H1 (cell line): ENCODE measurements at regions not wholly inside any gene's neighbourhood (a gene's known extent, or its start where the extent isn't known, plus 50 kb on each side); places are given as distances from the start of the nearest gene placed in this dataset.

Source experiments
- CTCF ChIA-PET: fragments of 300-600 bp; sonication (Branson Sonifier 250); formaldehyde crosslinking; loops from one replicate; lab custom pipeline; 2021; ENCODE audit not compliant: partially characterized antibody; lab: Charles Lee
- POLR2A ChIA-PET: fragments of 300-600 bp; sonication (Branson Sonifier 250); formaldehyde crosslinking; loops from one replicate; lab custom pipeline; 2021; ENCODE audit warnings: inconsistent platforms; ENCODE audit not compliant: partially characterized antibody; lab: Charles Lee
- DNase-seq, 2 experiments: peaks; one replicate each; pipeline versions ENCODE4 v3.0.0 to v3.0.0-alpha.2; 2010 to 2022; ENCODE audit warnings: low spot score in 2 of 2, low read depth in 1 of 2, mixed read lengths in 1 of 2
- FAIRE-seq: peaks from 2 replicates; lab custom pipeline; 2011; peaks lifted over from hg19 to GRCh38; lab: Jason Lieb, UNC
- H2AFZ ChIP-seq: 2 replicates; pipeline ENCODE4 v1.8.1; 2012; ENCODE audit warnings: low read length, inconsistent platforms
- H2AK5ac ChIP-seq: 2 replicates; pipeline ENCODE4 v1.6.1; 2013; ENCODE audit warnings: low read depth, low read length
- H2BK120ac ChIP-seq: replicated peaks from 2 replicates; pipeline ENCODE3; 2013; ENCODE audit warnings: low read depth, low read length, inconsistent platforms
- H2BK12ac ChIP-seq: 2 replicates; pipeline ENCODE4 v1.6.1; 2013; ENCODE audit warnings: low read depth, low read length
- H2BK15ac ChIP-seq: 2 replicates; pipeline ENCODE4 v1.6.1; 2013; ENCODE audit warnings: low read length
- H2BK20ac ChIP-seq: 2 replicates; pipeline ENCODE4 v1.6.1; 2013; ENCODE audit warnings: low read length
- H2BK5ac ChIP-seq: 2 replicates; pipeline ENCODE4 v1.6.1; 2013; ENCODE audit warnings: low read depth, low read length
- H3K14ac ChIP-seq: 2 replicates; pipeline ENCODE4 v1.6.1; 2013; ENCODE audit warnings: inconsistent platforms; ENCODE audit not compliant: insufficient read length
- H3K18ac ChIP-seq: 2 replicates; pipeline ENCODE4 v1.6.1; 2013; ENCODE audit warnings: low read length; ENCODE audit errors: extremely low read depth
- H3K23ac ChIP-seq: 2 replicates; pipeline ENCODE4 v1.6.1; 2013; ENCODE audit warnings: inconsistent platforms; ENCODE audit not compliant: insufficient read length
- H3K23me2 ChIP-seq: 2 replicates; pipeline ENCODE4 v1.6.1; 2013; ENCODE audit warnings: low read depth, low read length
- H3K27ac ChIP-seq: 2 replicates; pipeline ENCODE4 v1.6.1; 2011; ENCODE audit warnings: low read depth, low read length, inconsistent platforms
- H3K27me3 ChIP-seq, 4 experiments: replicated peaks in 1 of 4; 1 replicate in 1 of 4; 2 replicates in 3 of 4; pipeline versions ENCODE4 v1.6.1 to v1.8.1; 2011 to 2013; ENCODE audit warnings: low read length in 3 of 4, mild to moderate bottlenecking in 3 of 4, inconsistent platforms in 2 of 4, mixed read lengths in 2 of 4, moderate library complexity in 1 of 4; ENCODE audit not compliant: control insufficient read depth in 3 of 4, insufficient read depth in 3 of 4; ENCODE audit errors: extremely low read depth in 1 of 4
- H3K36me3 ChIP-seq, 4 experiments: 2 replicates each; pipeline versions ENCODE4 v1.6.1 to v1.8.1; 2011 to 2013; ENCODE audit warnings: mild to moderate bottlenecking in 4 of 4, low read length in 3 of 4, moderate library complexity in 2 of 4, control low read depth in 1 of 4, inconsistent platforms in 1 of 4; ENCODE audit not compliant: insufficient read depth in 4 of 4, control insufficient read depth in 2 of 4
- H3K4ac ChIP-seq: replicated peaks from 2 replicates; pipeline ENCODE3; 2013; ENCODE audit warnings: low read length, low read depth, mixed read lengths, inconsistent platforms; ENCODE audit not compliant: insufficient read length
- H3K4me1 ChIP-seq, 4 experiments: replicated peaks in 1 of 4; 1 replicate in 1 of 4; 2 replicates in 3 of 4; pipeline versions ENCODE4 v1.6.1 to v1.8.1; 2011 to 2013; ENCODE audit warnings: low read length in 3 of 4, inconsistent platforms in 2 of 4, mixed read lengths in 1 of 4; ENCODE audit not compliant: insufficient read depth in 4 of 4, control insufficient read depth in 3 of 4
- H3K4me2 ChIP-seq, 2 experiments: 2 replicates each; pipeline versions ENCODE4 v1.6.1 to v1.8.1; 2011 to 2013; ENCODE audit warnings: low read depth in 2 of 2, low read length in 2 of 2, control low read depth in 1 of 2, inconsistent platforms in 1 of 2, mild to moderate bottlenecking in 1 of 2; ENCODE audit not compliant: insufficient read depth in 1 of 2
- H3K4me3 ChIP-seq, 4 experiments: fragments of 200-600, 300-600 bp in 1 of 4; sonication (generic), shearing (Covaris generic), sonication (Bioruptor Twin) in 1 of 4; 2 replicates each; pipeline versions ENCODE4 v1.5.1 to v1.8.1; 2011 to 2016; ENCODE audit warnings: low read length in 4 of 4, low read depth in 3 of 4, control low read depth in 2 of 4, inconsistent platforms in 2 of 4, mild to moderate bottlenecking in 2 of 4, mixed read lengths in 1 of 4, moderate library complexity in 1 of 4; ENCODE audit not compliant: insufficient read depth in 2 of 4; ENCODE audit errors: extremely low read depth in 1 of 4
- H3K56ac ChIP-seq: replicated peaks from 2 replicates; pipeline ENCODE3; 2013; ENCODE audit warnings: low read depth, mild to moderate bottlenecking, mixed read lengths, low read length, inconsistent platforms; ENCODE audit not compliant: insufficient read length
- H3K79me1 ChIP-seq: 2 replicates; pipeline ENCODE4 v1.6.1; 2013; ENCODE audit warnings: low read depth, low read length, control low read depth
- H3K79me2 ChIP-seq, 2 experiments: 2 replicates each; pipeline versions ENCODE4 v1.6.1 to v1.8.1; 2012 to 2013; ENCODE audit warnings: low read length in 2 of 2, mild to moderate bottlenecking in 2 of 2, inconsistent platforms in 1 of 2; ENCODE audit not compliant: insufficient read depth in 2 of 2, control insufficient read depth in 1 of 2
- H3K9ac ChIP-seq, 4 experiments: replicated peaks in 1 of 4; 1 replicate in 1 of 4; 2 replicates in 3 of 4; pipeline versions ENCODE4 v1.6.1 to v1.8.1; 2011 to 2013; ENCODE audit warnings: low read depth in 3 of 4, low read length in 3 of 4, control low read depth in 2 of 4, mild to moderate bottlenecking in 2 of 4, moderate library complexity in 2 of 4, inconsistent platforms in 1 of 4; ENCODE audit errors: extremely low read depth in 1 of 4
- H3K9me3 ChIP-seq, 2 experiments: 2 replicates each; pipeline versions ENCODE4 v1.6.1 to v1.8.1; 2012 to 2013; ENCODE audit warnings: mild to moderate bottlenecking in 2 of 2, moderate library complexity in 2 of 2, control low read depth in 1 of 2, inconsistent platforms in 1 of 2, low read depth in 1 of 2, low read length in 1 of 2, mixed read lengths in 1 of 2; ENCODE audit not compliant: insufficient read depth in 2 of 2
- H4K20me1 ChIP-seq, 2 experiments: replicated peaks in 1 of 2; 2 replicates each; pipeline versions ENCODE3 to v1.8.1; 2011 to 2013; ENCODE audit warnings: inconsistent platforms in 2 of 2, low read length in 2 of 2, mild to moderate bottlenecking in 1 of 2; ENCODE audit not compliant: insufficient read depth in 2 of 2, control insufficient read depth in 1 of 2
- H4K5ac ChIP-seq: 2 replicates; pipeline ENCODE4 v1.6.1; 2013; ENCODE audit warnings: low read length, low read depth, mixed read lengths, inconsistent platforms; ENCODE audit not compliant: insufficient read length
- H4K8ac ChIP-seq: 2 replicates; pipeline ENCODE4 v1.8.0; 2013; ENCODE audit warnings: mild to moderate bottlenecking, moderate library complexity, low read length, inconsistent platforms; ENCODE audit not compliant: insufficient read depth; ENCODE audit errors: extremely low read depth
- H4K91ac ChIP-seq: replicated peaks from 2 replicates; pipeline ENCODE3; 2013; ENCODE audit warnings: low read length, mixed read lengths, inconsistent platforms; ENCODE audit not compliant: insufficient read length
- BCL11A ChIP-seq, 2 experiments: IDR thresholded peaks; one replicate each; pipeline ENCODE4 v1.6.1; 2011; ENCODE audit warnings: low read depth in 2 of 2, low read length in 2 of 2, mild to moderate bottlenecking in 2 of 2
- CHD1 ChIP-seq: IDR thresholded peaks from 2 replicates; pipeline ENCODE4 v1.6.1; 2012; ENCODE audit warnings: low read depth, low read length, improper control_type of control experiment
- CHD2 ChIP-seq: IDR thresholded peaks from 2 replicates; pipeline ENCODE4 v1.6.1; 2012; ENCODE audit warnings: low read length, improper control_type of control experiment
- EP300 ChIP-seq, 2 experiments: IDR thresholded peaks; 1 replicate in 1 of 2; 2 replicates in 1 of 2; pipeline ENCODE4 v1.6.1; 2011 to 2012; ENCODE audit warnings: low read depth in 2 of 2, low read length in 2 of 2, mild to moderate bottlenecking in 2 of 2, borderline replicate concordance in 1 of 2, inconsistent platforms in 1 of 2, moderate library complexity in 1 of 2
- GTF2F1 ChIP-seq: IDR thresholded peaks from 2 replicates; pipeline ENCODE4 v1.6.1; 2012; ENCODE audit warnings: low read depth, low read length, improper control_type of control experiment, borderline replicate concordance
- JUN ChIP-seq: IDR thresholded peaks from 2 replicates; pipeline ENCODE4 v1.6.1; 2011; ENCODE audit warnings: low read depth, mild to moderate bottlenecking, improper control_type of control experiment, low read length
- NRF1 ChIP-seq: IDR thresholded peaks from 2 replicates; pipeline ENCODE4 v1.6.1; 2011; ENCODE audit warnings: mild to moderate bottlenecking, low read depth, low read length, improper control_type of control experiment
- RAD21 ChIP-seq, 2 experiments: IDR thresholded peaks in 1 of 2; conservative IDR thresholded peaks in 1 of 2; 2 replicates each; pipeline ENCODE4 v1.6.1; 2011; ENCODE audit warnings: low read depth in 2 of 2, low read length in 2 of 2, improper control_type of control experiment in 1 of 2, inconsistent platforms in 1 of 2, mild to moderate bottlenecking in 1 of 2, moderate library complexity in 1 of 2
- RFX5 ChIP-seq: IDR thresholded peaks from 2 replicates; pipeline ENCODE4 v1.6.1; 2011; ENCODE audit warnings: low read depth, low read length, improper control_type of control experiment, borderline replicate concordance
- TAF1 ChIP-seq: IDR thresholded peaks from 2 replicates; pipeline ENCODE4 v1.6.1; 2011; ENCODE audit warnings: mild to moderate bottlenecking, low read depth, low read length
- TAF7 ChIP-seq: optimal IDR thresholded peaks from 2 replicates; pipeline ENCODE3; 2011; ENCODE audit warnings: low read depth, mild to moderate bottlenecking, inconsistent platforms, low read length, moderate library complexity, borderline replicate concordance
- WGBS, 2 experiments: shearing (Covaris generic) in 1 of 2; methylation state at CpG; one replicate each; pipeline versions ENCODE4 v1.1.6 to v1.1.7; 2013 to 2015; ENCODE audit warnings: low lambda C conversion rate in 2 of 2, mixed read lengths in 2 of 2, inconsistent platforms in 1 of 2, low coverage in 1 of 2, missing lambda C conversion rate in 1 of 2; ENCODE audit not compliant: insufficient replicate concordance in 2 of 2, insufficient coverage in 1 of 2, insufficient read length in 1 of 2; ENCODE audit errors: extremely low coverage in 1 of 2, missing lambda C conversion rate in 1 of 2; 5-methylcytosine and 5-hydroxymethylcytosine counted together
- TF ChIP-seq, protein P1 (sequence below): IDR thresholded peaks from 2 replicates; pipeline ENCODE4 v1.6.1; 2011; ENCODE audit warnings: low read length, improper control_type of control experiment

GRCh38 chr14:44081146-44081545 lies 425.9 kb downstream of the FSCB start:
- FAIRE-seq (no peak), DNase-seq (no peak)
- Histone ChIP-seq H3K79me2 (no peaks in the 10 kb centered on the region), H3K36me3 (no peaks in the 10 kb centered on the region), H3K79me1 (no peaks in the 10 kb centered on the region), H3K18ac (no peak overlapping the region), H3K9me3 (no peaks in the 10 kb centered on the region), H3K14ac (no peak overlapping the region), H3K4me3 (no peak overlapping the region), H3K4me2 (no peak overlapping the region), H3K23ac (no peak overlapping the region), H3K9ac (no peak overlapping the region), H4K20me1 (no peaks in the 10 kb centered on the region), H2BK12ac (no peak overlapping the region), H2BK5ac (no peak overlapping the region), H4K5ac (no peak overlapping the region), H2BK20ac (no peak overlapping the region), H3K27ac (no peak overlapping the region), H3K23me2 (no peaks in the 10 kb centered on the region), H2BK15ac (no peak overlapping the region), H3K4me1 (no peaks in the 10 kb centered on the region), H4K8ac (no peak overlapping the region), H4K91ac (no peak overlapping the region), H3K56ac (no peak overlapping the region), H2BK120ac (no peak overlapping the region), H2AFZ (no peak overlapping the region), H3K4ac (no peak overlapping the region), H3K27me3 (no peaks in the 10 kb centered on the region), H2AK5ac (no peak overlapping the region)
- CTCF ChIA-PET, result no interaction called here
- WGBS, 2 experiments, result 88% methylated on average over 2 of the region's 2 CpGs; no CpG with 5 or more reads in 1 of the 2 experiments
- POLR2A ChIA-PET, result no interaction called here
- TF ChIP-seq NRF1, result no peak
- TF ChIP-seq TAF7, result no peak
- no peak for TF ChIP-seq JUN
- TF ChIP-seq RAD21 (IDR thresholded peaks at IDR 0.05 in 1 of 2, conservative IDR thresholded peaks at IDR 0.05 in 1 of 2; ENCODE audit: low read depth in 2 of 2, low read length in 2 of 2), result no peak
- no peak for TF ChIP-seq BCL11A (IDR thresholded peaks at IDR 0.05; ENCODE audit: low read depth in 2 of 2, low read length in 2 of 2)
- no peak for TF ChIP-seq CHD2
- TF ChIP-seq RFX5, result no peak
- TF ChIP-seq TAF1, result no peak
- TF ChIP-seq, protein P1, sequence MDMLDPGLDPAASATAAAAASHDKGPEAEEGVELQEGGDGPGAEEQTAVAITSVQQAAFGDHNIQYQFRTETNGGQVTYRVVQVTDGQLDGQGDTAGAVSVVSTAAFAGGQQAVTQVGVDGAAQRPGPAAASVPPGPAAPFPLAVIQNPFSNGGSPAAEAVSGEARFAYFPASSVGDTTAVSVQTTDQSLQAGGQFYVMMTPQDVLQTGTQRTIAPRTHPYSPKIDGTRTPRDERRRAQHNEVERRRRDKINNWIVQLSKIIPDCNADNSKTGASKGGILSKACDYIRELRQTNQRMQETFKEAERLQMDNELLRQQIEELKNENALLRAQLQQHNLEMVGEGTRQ, result no peak
- no peak for TF ChIP-seq CHD1
- no peak for TF ChIP-seq GTF2F1
- TF ChIP-seq EP300 (IDR thresholded peaks at IDR 0.05; ENCODE audit: borderline replicate concordance in 1 of 2, low read depth in 2 of 2, low read length in 2 of 2), result no peak
